Right lobe of liver (tissue), 6 donors: ENCODE measurements at regions not wholly inside any gene's neighbourhood (a gene's known extent, or its start where the extent isn't known, plus 50 kb on each side); places are given as distances from the start of the nearest gene placed in this dataset.

ENCODE experiments used
- ATAC-seq, 4 donors: fragments of 200-7000 bp; cut with Tn5 transposase; one replicate each; pipeline ENCODE4 v1.9.1; 2020; ENCODE audit warnings: mild to moderate bottlenecking in 4 of 4, moderate library complexity in 4 of 4
- DNase-seq, 3 donors: peaks; one replicate each; pipeline ENCODE4 v3.0.0-alpha.2; 2020
- H3K27ac ChIP-seq, 3 donors: fragments of 200-600 bp; one replicate each; pipeline ENCODE4 v1.8.0; 2022
- H3K27me3 ChIP-seq, 2 donors: fragments of 200-600 bp; one replicate each; pipeline ENCODE4 v1.8.0; 2022
- H3K36me3 ChIP-seq, 4 donors: fragments of 200-600 bp; sonication (generic) in 1 of 4; one replicate each; pipeline versions ENCODE4 v1.5.1 to v1.8.0; 2017 to 2022; ENCODE audit warnings: control low read depth in 1 of 4
- H3K4me1 ChIP-seq, 4 donors: fragments of 200-600 bp; sonication (generic) in 1 of 4; one replicate each; pipeline versions ENCODE4 v1.5.1 to v1.8.0; 2017 to 2022; ENCODE audit warnings: control low read depth in 1 of 4
- H3K4me3 ChIP-seq, 3 donors: fragments of 200-600 bp; one replicate each; pipeline ENCODE4 v1.8.0; 2022
- H3K9me3 ChIP-seq, 4 donors: fragments of 200-600 bp; sonication (generic) in 1 of 4; one replicate each; pipeline versions ENCODE4 v1.5.1 to v1.8.0; 2017 to 2022; ENCODE audit warnings: control low read depth in 1 of 4
- CTCF ChIP-seq, 4 donors: fragments of 200-600 bp in 3 of 4; fragments of 450-650 bp in 1 of 4; IDR thresholded peaks; one replicate each; pipeline versions ENCODE4 v1.5.1 to v1.8.0; 2016 to 2022; ENCODE audit warnings: antibody characterized with exemption in 4 of 4, mild to moderate bottlenecking in 2 of 4
- POLR2A ChIP-seq: fragments of 450-650 bp; IDR thresholded peaks from one replicate; pipeline ENCODE4 v1.6.1; 2017; ENCODE audit warnings: antibody characterized with exemption, mild to moderate bottlenecking
- WGBS: methylation state at CpG from one replicate; pipeline ENCODE4 v1.1.6; 2018; ENCODE audit warnings: low coverage, low lambda C conversion rate; ENCODE audit not compliant: insufficient coverage; ENCODE audit errors: missing lambda C conversion rate; 5-methylcytosine and 5-hydroxymethylcytosine counted together
- intact Hi-C, 2 donors: fragments of 100-400 bp; cut with DNase I; formaldehyde crosslinking; loops; one replicate each; pipeline versions ENCODE4 v1.11.2 to v1.14.1; 2022
- donor health status: DM: no; HTN: yes; CAD: no.
- donor health status: DM: no; HTN: no; CAD: no.
- donor health status: DM: no; HTN: no; CAD: no.
- donor health status: DM: no; HTN: yes; CAD: no.
- donor health status: DM: no; HTN: yes; CAD: no.

GRCh38 chr13:58461217-58461616, 829.7 kb downstream of the PCDH17 start:
- DNase-seq = no peak
- Histone ChIP-seq H3K27ac (no peak overlapping the region), H3K4me3 (no peak overlapping the region), H3K36me3 (no peaks in the 10 kb centered on the region), H3K27me3 (no peaks in the 10 kb centered on the region), H3K4me1 (no peaks in the 10 kb centered on the region), H3K9me3 (no peaks in the 10 kb centered on the region)
- no peak for ATAC-seq
- WGBS = 68% methylated on average over 2 of the region's 2 CpGs
- intact Hi-C loops = no loop called here
- TF ChIP-seq POLR2A (no peak), CTCF (IDR thresholded peaks at IDR 0.05) (no peak)

- no peaks in the 10 kb centered on the region for H3K27me3 ChIP-seq
These were observed 832.3 kb downstream of the PCDH17 start for GRCh38 chr13:58463841-58464240.

GRCh38 chr13:58467176-58467575, 835.6 kb downstream of the PCDH17 start:
- Histone ChIP-seq H3K4me1 (no peaks in the 10 kb centered on the region), H3K27me3 (no peaks in the 10 kb centered on the region), H3K4me3 (no peak overlapping the region), H3K9me3 (no peaks in the 10 kb centered on the region), H3K27ac (no peak overlapping the region), H3K36me3 (no peaks in the 10 kb centered on the region)
- ATAC-seq (no peak), DNase-seq (no peak)
- intact Hi-C loops = no loop called here
- TF ChIP-seq CTCF (IDR thresholded peaks at IDR 0.05) = no peak
- TF ChIP-seq POLR2A = no peak
- WGBS = 39% methylated on average over 4 of the region's 4 CpGs

More at GRCh38 chr13:58463841-58464240, 832.3 kb downstream of the PCDH17 start:
- Histone ChIP-seq H3K4me3 (no peak overlapping the region), H3K4me1 (no peaks in the 10 kb centered on the region), H3K36me3 (no peaks in the 10 kb centered on the region), H3K27ac (no peak overlapping the region), H3K9me3 (no peaks in the 10 kb centered on the region)
- TF ChIP-seq CTCF (IDR thresholded peaks at IDR 0.05) (no peak), POLR2A (no peak)
- DNase-seq (no peak), ATAC-seq (no peak)
- intact Hi-C loops = no loop called here

GRCh38 chr13:58472483-58472882, 840.9 kb downstream of the PCDH17 start:
- WGBS = 82% methylated on average over 3 of the region's 3 CpGs
- no peaks in the 10 kb centered on the region for H3K9me3 ChIP-seq
- no peak for ATAC-seq
- H3K4me3 ChIP-seq = no peak overlapping the region
- H3K36me3 ChIP-seq = no peaks in the 10 kb centered on the region
- no peaks in the 10 kb centered on the region for H3K27me3 ChIP-seq
- intact Hi-C loops = no loop called here
- no peaks in the 10 kb centered on the region for H3K4me1 ChIP-seq
- no peak for TF ChIP-seq CTCF (IDR thresholded peaks at IDR 0.05)
- no peak for DNase-seq
- no peak overlapping the region for H3K27ac ChIP-seq

GRCh38 chr13:58474581-58474980, 843.0 kb downstream of the PCDH17 start:
- no peaks in the 10 kb centered on the region for H3K4me1 ChIP-seq
- no peaks in the 10 kb centered on the region for H3K27me3 ChIP-seq
- no peak for DNase-seq
- intact Hi-C loops = no loop called here
- no peaks in the 10 kb centered on the region for H3K36me3 ChIP-seq
- no peaks in the 10 kb centered on the region for H3K9me3 ChIP-seq
- ATAC-seq = no peak
- H3K4me3 ChIP-seq = no peak overlapping the region
- no peak overlapping the region for H3K27ac ChIP-seq
- no peak for TF ChIP-seq CTCF (IDR thresholded peaks at IDR 0.05)
- no peak for TF ChIP-seq POLR2A
